ENCODE measurements at regions not wholly inside any gene's neighbourhood (a gene's known extent, or its start where the extent isn't known, plus 50 kb on each side); places are given as distances from the start of the nearest gene placed in this dataset.

DNA sequence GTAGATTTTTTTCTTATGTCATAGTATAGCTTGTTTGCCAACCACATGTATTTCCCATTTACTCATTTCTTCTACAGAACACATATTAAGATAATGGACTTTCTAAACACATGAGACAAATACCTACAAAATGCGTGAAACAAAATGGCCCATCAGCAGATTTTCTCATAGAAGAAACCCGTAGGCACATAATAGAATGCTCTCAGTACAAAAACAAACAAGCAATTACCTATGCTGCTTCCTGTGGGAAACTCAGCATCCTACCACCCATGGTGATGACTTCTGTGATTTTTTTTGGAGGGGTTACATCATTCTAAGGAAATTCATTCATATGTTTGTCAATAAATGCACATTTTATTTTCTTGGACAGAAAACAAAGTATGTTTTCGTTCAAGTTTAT is 343.6 kb downstream of the SPRY1 start:
- Histone ChIP-seq H3K4me1 (ENCODE audit: control insufficient read depth in 1 of 2, insufficient read depth in 2 of 2, low read length in 2 of 2) (peaks cover 0 to 11% of the 10 kb centered on the region in 2 donors), H3K36me3 (ENCODE audit: control insufficient read depth in 1 of 2, insufficient read depth in 2 of 2, low read length in 2 of 2) (no peaks in the 10 kb centered on the region), H3K4me3 (ENCODE audit: low read depth in 1 of 2, low read length in 2 of 2) (no peak overlapping the region), H3K27me3 (ENCODE audit: low read depth, low read length) (no peaks in the 10 kb centered on the region), H3K27ac (ENCODE audit: low read length) (no peak overlapping the region), H3K9me3 (ENCODE audit: control insufficient read depth in 1 of 2, low read length in 2 of 2) (no peaks in the 10 kb centered on the region)

DNA sequence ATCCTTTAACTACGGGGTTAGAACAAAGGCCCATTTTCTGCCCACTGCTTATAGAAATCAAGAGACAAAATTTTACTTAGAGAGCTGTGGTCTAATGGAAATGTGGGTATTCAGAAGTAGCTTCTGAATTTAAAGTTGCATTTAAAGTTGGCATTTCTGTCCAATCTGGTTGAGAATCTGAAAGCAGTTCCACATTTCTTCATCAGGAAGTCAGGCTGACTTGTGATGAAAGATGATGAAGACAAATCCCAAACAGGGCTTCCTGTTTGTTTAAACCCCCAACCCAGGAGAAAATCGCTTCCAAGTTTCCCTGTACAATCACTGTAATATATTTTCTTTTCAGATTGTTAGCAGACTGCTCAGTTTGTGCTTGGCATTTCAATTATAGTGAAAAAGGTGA is 345.3 kb downstream of the SPRY1 start:
- peaks cover 0 to 14% of the 10 kb centered on the region in 2 donors for H3K4me1 ChIP-seq (ENCODE audit: control insufficient read depth in 1 of 2, insufficient read depth in 2 of 2, low read length in 2 of 2)
- no peaks in the 10 kb centered on the region for H3K9me3 ChIP-seq (ENCODE audit: control insufficient read depth in 1 of 2, low read length in 2 of 2)
- H3K27me3 ChIP-seq (ENCODE audit: low read depth, low read length): no peaks in the 10 kb centered on the region
- no peaks in the 10 kb centered on the region for H3K36me3 ChIP-seq (ENCODE audit: control insufficient read depth in 1 of 2, insufficient read depth in 2 of 2, low read length in 2 of 2)
- no peak overlapping the region for H3K27ac ChIP-seq (ENCODE audit: low read length)
- no peak overlapping the region for H3K4me3 ChIP-seq (ENCODE audit: low read depth in 1 of 2, low read length in 2 of 2)

- Histone ChIP-seq H3K27ac (ENCODE audit: low read length) (no peak overlapping the region), H3K4me1 (ENCODE audit: control insufficient read depth in 1 of 2, insufficient read depth in 2 of 2, low read length in 2 of 2) (peaks cover 0 to 14% of the 10 kb centered on the region in 2 donors), H3K9me3 (ENCODE audit: control insufficient read depth in 1 of 2, low read length in 2 of 2) (no peaks in the 10 kb centered on the region), H3K4me3 (ENCODE audit: low read depth in 1 of 2, low read length in 2 of 2) (no peak overlapping the region), H3K36me3 (ENCODE audit: control insufficient read depth in 1 of 2, insufficient read depth in 2 of 2, low read length in 2 of 2) (no peaks in the 10 kb centered on the region), H3K27me3 (ENCODE audit: low read depth, low read length) (no peaks in the 10 kb centered on the region)
Measured at GRCh38 chr4:123743848-123744247, 347.3 kb downstream of the SPRY1 start.

- H3K36me3 ChIP-seq (ENCODE audit: control insufficient read depth in 1 of 2, insufficient read depth in 2 of 2, low read length in 2 of 2): no peaks in the 10 kb centered on the region
- no peak overlapping the region for H3K4me3 ChIP-seq (ENCODE audit: low read depth in 1 of 2, low read length in 2 of 2)
- H3K4me1 ChIP-seq (ENCODE audit: control insufficient read depth in 1 of 2, insufficient read depth in 2 of 2, low read length in 2 of 2): peaks cover 0 to 14% of the 10 kb centered on the region in 2 donors
- no peaks in the 10 kb centered on the region for H3K9me3 ChIP-seq (ENCODE audit: control insufficient read depth in 1 of 2, low read length in 2 of 2)
- H3K27me3 ChIP-seq (ENCODE audit: low read depth, low read length): no peaks in the 10 kb centered on the region
- H3K27ac ChIP-seq (ENCODE audit: low read length): peak overlapping the region; percentile 22
Measured at GRCh38 chr4:123744664-123745290, 348.2 kb downstream of the SPRY1 start.

- Histone ChIP-seq H3K27me3 (ENCODE audit: low read depth, low read length) (no peaks in the 10 kb centered on the region), H3K4me1 (ENCODE audit: control insufficient read depth in 1 of 2, insufficient read depth in 2 of 2, low read length in 2 of 2) (peaks cover 0 to 14% of the 10 kb centered on the region in 2 donors), H3K4me3 (ENCODE audit: low read depth in 1 of 2, low read length in 2 of 2) (no peak overlapping the region), H3K9me3 (ENCODE audit: control insufficient read depth in 1 of 2, low read length in 2 of 2) (no peaks in the 10 kb centered on the region), H3K27ac (ENCODE audit: low read length) (no peak overlapping the region), H3K36me3 (ENCODE audit: control insufficient read depth in 1 of 2, insufficient read depth in 2 of 2, low read length in 2 of 2) (no peaks in the 10 kb centered on the region)
Measured at GRCh38 chr4:123747016-123747415, 350.4 kb downstream of the SPRY1 start.

DNA sequence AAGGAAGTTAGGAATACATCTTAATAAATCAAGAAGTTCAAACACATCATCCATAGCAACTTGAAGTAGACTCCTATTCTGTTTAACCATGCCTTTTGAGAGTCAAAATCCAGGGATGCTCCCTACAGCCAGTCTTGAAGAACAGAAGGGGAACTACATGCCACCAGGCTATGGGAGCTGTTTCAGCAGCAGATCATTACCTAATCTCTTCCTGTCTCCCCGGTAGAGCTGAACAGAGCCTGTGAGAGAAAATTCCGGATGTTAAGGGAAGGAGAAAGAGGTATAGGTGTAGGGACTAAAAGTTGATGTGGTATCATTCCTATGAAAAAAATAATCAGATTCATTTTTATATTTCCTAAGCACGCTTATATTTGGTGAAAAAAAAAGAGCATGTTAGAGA is 352.2 kb downstream of the SPRY1 start:
- Histone ChIP-seq H3K36me3 (ENCODE audit: control insufficient read depth in 1 of 2, insufficient read depth in 2 of 2, low read length in 2 of 2) (no peaks in the 10 kb centered on the region), H3K4me1 (ENCODE audit: control insufficient read depth in 1 of 2, insufficient read depth in 2 of 2, low read length in 2 of 2) (peaks cover 0 to 14% of the 10 kb centered on the region in 2 donors), H3K27me3 (ENCODE audit: low read depth, low read length) (no peaks in the 10 kb centered on the region), H3K27ac (ENCODE audit: low read length) (no peak overlapping the region), H3K9me3 (ENCODE audit: control insufficient read depth in 1 of 2, low read length in 2 of 2) (no peaks in the 10 kb centered on the region), H3K4me3 (ENCODE audit: low read depth in 1 of 2, low read length in 2 of 2) (no peak overlapping the region)

GRCh38 chr4:123749383-123749782 is 352.8 kb downstream of the SPRY1 start:
- no peaks in the 10 kb centered on the region for H3K27me3 ChIP-seq (ENCODE audit: low read depth, low read length)
- no peaks in the 10 kb centered on the region for H3K9me3 ChIP-seq (ENCODE audit: control insufficient read depth in 1 of 2, low read length in 2 of 2)
- H3K4me3 ChIP-seq (ENCODE audit: low read depth in 1 of 2, low read length in 2 of 2): no peak overlapping the region
- H3K36me3 ChIP-seq (ENCODE audit: control insufficient read depth in 1 of 2, insufficient read depth in 2 of 2, low read length in 2 of 2): no peaks in the 10 kb centered on the region
- peaks cover 0 to 8% of the 10 kb centered on the region in 2 donors for H3K4me1 ChIP-seq (ENCODE audit: control insufficient read depth in 1 of 2, insufficient read depth in 2 of 2, low read length in 2 of 2)
- no peak overlapping the region for H3K27ac ChIP-seq (ENCODE audit: low read length)

GRCh38 chr4:123750044-123750443 is 353.4 kb downstream of the SPRY1 start:
- H3K27me3 ChIP-seq (ENCODE audit: low read depth, low read length): no peaks in the 10 kb centered on the region
- no peak overlapping the region for H3K4me3 ChIP-seq (ENCODE audit: low read depth in 1 of 2, low read length in 2 of 2)
- no peak overlapping the region for H3K27ac ChIP-seq (ENCODE audit: low read length)

DNA sequence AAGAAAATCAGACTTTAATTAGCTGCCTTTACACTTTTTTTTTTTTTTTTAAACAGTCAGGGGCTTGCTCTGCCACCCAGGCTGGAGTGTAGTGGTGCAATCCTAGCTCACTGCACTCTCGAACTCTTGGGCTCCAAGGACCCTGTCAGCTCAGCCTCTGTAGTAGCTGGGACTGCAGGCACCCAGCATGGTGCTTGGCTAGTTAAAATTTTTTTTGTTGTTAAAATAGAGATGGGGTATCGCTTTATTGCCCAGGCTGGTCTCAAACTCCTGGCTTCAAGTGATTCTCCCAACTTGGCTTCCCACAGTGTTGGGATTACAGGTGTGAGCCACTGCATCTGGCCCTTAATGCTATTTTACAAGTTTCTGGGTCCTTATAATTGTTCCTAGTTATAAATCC is 359.1 kb downstream of the SPRY1 start:
- Histone ChIP-seq H3K4me1 (ENCODE audit: control insufficient read depth in 1 of 2, insufficient read depth in 2 of 2, low read length in 2 of 2) (no peaks in the 10 kb centered on the region), H3K9me3 (ENCODE audit: control insufficient read depth in 1 of 2, low read length in 2 of 2) (no peaks in the 10 kb centered on the region), H3K4me3 (ENCODE audit: low read depth in 1 of 2, low read length in 2 of 2) (no peak overlapping the region), H3K27me3 (ENCODE audit: low read depth, low read length) (no peaks in the 10 kb centered on the region), H3K27ac (ENCODE audit: low read length) (no peak overlapping the region), H3K36me3 (ENCODE audit: control insufficient read depth in 1 of 2, insufficient read depth in 2 of 2, low read length in 2 of 2) (no peaks in the 10 kb centered on the region)

More at GRCh38 chr4:123750044-123750443, 353.4 kb downstream of the SPRY1 start:
- no peaks in the 10 kb centered on the region for H3K9me3 ChIP-seq (ENCODE audit: control insufficient read depth in 1 of 2, low read length in 2 of 2)
- H3K4me1 ChIP-seq (ENCODE audit: control insufficient read depth in 1 of 2, insufficient read depth in 2 of 2, low read length in 2 of 2): peaks cover 0 to 3% of the 10 kb centered on the region in 2 donors
- no peaks in the 10 kb centered on the region for H3K36me3 ChIP-seq (ENCODE audit: control insufficient read depth in 1 of 2, insufficient read depth in 2 of 2, low read length in 2 of 2)

GRCh38 chr4:123767806-123768205 is 371.2 kb downstream of the SPRY1 start:
- H3K4me3 ChIP-seq (ENCODE audit: low read depth in 1 of 2, low read length in 2 of 2): no peak overlapping the region

DNA sequence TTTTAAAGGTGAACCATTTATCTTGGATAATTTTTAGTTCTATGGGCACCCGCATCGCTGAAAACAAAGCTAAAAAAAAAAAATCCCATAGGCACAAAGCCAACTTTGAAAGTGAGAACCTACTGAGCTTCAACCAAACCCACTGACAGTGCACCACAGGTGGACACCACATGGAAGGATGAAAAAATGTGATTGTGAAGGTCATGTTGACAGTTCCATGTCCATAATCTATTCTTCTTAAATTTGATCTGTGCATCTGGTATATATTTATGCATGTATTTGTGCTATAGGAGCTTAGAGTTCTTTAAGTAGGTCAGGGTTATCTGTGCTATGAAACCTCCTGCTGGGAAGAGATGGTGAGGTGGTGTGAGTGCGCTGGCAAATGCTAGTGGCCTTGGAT is 374.3 kb downstream of the SPRY1 start:
- Histone ChIP-seq H3K9me3 (ENCODE audit: control insufficient read depth in 1 of 2, low read length in 2 of 2) (no peaks in the 10 kb centered on the region), H3K27ac (ENCODE audit: low read length) (no peak overlapping the region), H3K4me3 (ENCODE audit: low read depth in 1 of 2, low read length in 2 of 2) (no peak overlapping the region), H3K36me3 (ENCODE audit: control insufficient read depth in 1 of 2, insufficient read depth in 2 of 2, low read length in 2 of 2) (no peaks in the 10 kb centered on the region), H3K27me3 (ENCODE audit: low read depth, low read length) (no peaks in the 10 kb centered on the region), H3K4me1 (ENCODE audit: control insufficient read depth in 1 of 2, insufficient read depth in 2 of 2, low read length in 2 of 2) (no peaks in the 10 kb centered on the region)

More at GRCh38 chr4:123767806-123768205, 371.2 kb downstream of the SPRY1 start:
- no peak overlapping the region for H3K27ac ChIP-seq (ENCODE audit: low read length)
- no peaks in the 10 kb centered on the region for H3K4me1 ChIP-seq (ENCODE audit: control insufficient read depth in 1 of 2, insufficient read depth in 2 of 2, low read length in 2 of 2)
- H3K27me3 ChIP-seq (ENCODE audit: low read depth, low read length): no peaks in the 10 kb centered on the region
- H3K36me3 ChIP-seq (ENCODE audit: control insufficient read depth in 1 of 2, insufficient read depth in 2 of 2, low read length in 2 of 2): no peaks in the 10 kb centered on the region
- peaks cover 0 to 3% of the 10 kb centered on the region in 2 donors for H3K9me3 ChIP-seq (ENCODE audit: control insufficient read depth in 1 of 2, low read length in 2 of 2)

GRCh38 chr4:123776267-123776666 is 379.7 kb downstream of the SPRY1 start:
- Histone ChIP-seq H3K4me1 (ENCODE audit: control insufficient read depth in 1 of 2, insufficient read depth in 2 of 2, low read length in 2 of 2) (no peaks in the 10 kb centered on the region), H3K4me3 (ENCODE audit: low read depth in 1 of 2, low read length in 2 of 2) (no peak overlapping the region), H3K36me3 (ENCODE audit: control insufficient read depth in 1 of 2, insufficient read depth in 2 of 2, low read length in 2 of 2) (no peaks in the 10 kb centered on the region)

More at GRCh38 chr4:123776267-123776666, 379.7 kb downstream of the SPRY1 start:
- Histone ChIP-seq H3K27me3 (ENCODE audit: low read depth, low read length) (no peaks in the 10 kb centered on the region), H3K27ac (ENCODE audit: low read length) (no peak overlapping the region), H3K9me3 (ENCODE audit: control insufficient read depth in 1 of 2, low read length in 2 of 2) (no peaks in the 10 kb centered on the region)
